Hepatocyte (in vitro differentiated cells): ENCODE measurements at regions not wholly inside any gene's neighbourhood (a gene's known extent, or its start where the extent isn't known, plus 50 kb on each side); places are given as distances from the start of the nearest gene placed in this dataset.
"Not testable (repeated sequence)": the region's sequence is repeated elsewhere in the genome, so short reads cannot be mapped to it uniquely, and the experiment has no call there.

Experiments
- DNase-seq: peaks from one replicate; pipeline ENCODE4 v3.0.0-alpha.2; 2016; ENCODE audit warnings: low spot score
- H2AFZ ChIP-seq: fragments of 200-600 bp; sonication (generic); 2 replicates; pipeline ENCODE4 v1.6.0; 2016; ENCODE audit warnings: antibody characterized with exemption, mild to moderate bottlenecking
- H3K27ac ChIP-seq: fragments of 200-600 bp; sonication (generic); 2 replicates; pipeline ENCODE4 v1.5.1; 2016; ENCODE audit warnings: mild to moderate bottlenecking
- H3K27me3 ChIP-seq: fragments of 200-600 bp; sonication (generic); 2 replicates; pipeline ENCODE4 v1.6.1; 2016
- H3K36me3 ChIP-seq: fragments of 200-600 bp; sonication (generic); replicated peaks from 2 replicates; pipeline ENCODE4 v1.5.1; 2016; ENCODE audit warnings: low read depth; ENCODE audit not compliant: insufficient read depth
- H3K4me1 ChIP-seq: fragments of 200-600 bp; sonication (generic); 2 replicates; pipeline ENCODE4 v1.5.1; 2016; ENCODE audit warnings: mild to moderate bottlenecking, moderate library complexity; ENCODE audit not compliant: insufficient read depth
- H3K4me2 ChIP-seq: fragments of 200-600 bp; sonication (generic); 2 replicates; pipeline ENCODE4 v1.6.0; 2016
- H3K4me3 ChIP-seq: fragments of 200-600 bp; sonication (generic); 2 replicates; pipeline ENCODE4 v1.5.1; 2016; ENCODE audit warnings: mild to moderate bottlenecking
- H3K79me2 ChIP-seq: fragments of 200-600 bp; sonication (generic); 2 replicates; pipeline ENCODE4 v1.6.0; 2017; ENCODE audit warnings: mild to moderate bottlenecking
- H3K9me2 ChIP-seq: fragments of 200-600 bp; sonication (generic); replicated peaks from 2 replicates; pipeline ENCODE4 v1.6.0; 2017; ENCODE audit warnings: mild to moderate bottlenecking; ENCODE audit not compliant: insufficient read depth
- H3K9me3 ChIP-seq: fragments of 200-600 bp; sonication (generic); 2 replicates; pipeline ENCODE4 v1.5.1; 2016; ENCODE audit warnings: low read depth, mild to moderate bottlenecking
- H4K20me1 ChIP-seq: fragments of 200-600 bp; sonication (generic); 2 replicates; pipeline ENCODE4 v1.6.0; 2016; ENCODE audit warnings: mild to moderate bottlenecking; ENCODE audit not compliant: insufficient read depth, poor library complexity, severe bottlenecking
- CTCF ChIP-seq: fragments of 200-600 bp; sonication (generic); IDR thresholded peaks from 2 replicates; pipeline ENCODE4 v1.5.1; 2016; ENCODE audit warnings: antibody characterized with exemption, mild to moderate bottlenecking; ENCODE audit not compliant: poor library complexity
- EZH2 ChIP-seq: fragments of 200-600 bp; sonication (generic); IDR thresholded peaks from 2 replicates; pipeline ENCODE4 v1.6.1; 2016; ENCODE audit warnings: antibody characterized with exemption, mild to moderate bottlenecking, borderline replicate concordance
- EZH2phosphoT487 ChIP-seq: fragments of 200-600 bp; sonication (generic); IDR thresholded peaks from one replicate; pipeline ENCODE4 v1.6.1; 2018; ENCODE audit warnings: antibody characterized with exemption, mild to moderate bottlenecking, low read depth, moderate library complexity; ENCODE audit not compliant: unreplicated experiment, severe bottlenecking
- WGBS: methylation state at CpG from one replicate; pipeline ENCODE4 v1.1.6; 2016; ENCODE audit warnings: low lambda C conversion rate; ENCODE audit errors: missing lambda C conversion rate; 5-methylcytosine and 5-hydroxymethylcytosine counted together

DNA sequence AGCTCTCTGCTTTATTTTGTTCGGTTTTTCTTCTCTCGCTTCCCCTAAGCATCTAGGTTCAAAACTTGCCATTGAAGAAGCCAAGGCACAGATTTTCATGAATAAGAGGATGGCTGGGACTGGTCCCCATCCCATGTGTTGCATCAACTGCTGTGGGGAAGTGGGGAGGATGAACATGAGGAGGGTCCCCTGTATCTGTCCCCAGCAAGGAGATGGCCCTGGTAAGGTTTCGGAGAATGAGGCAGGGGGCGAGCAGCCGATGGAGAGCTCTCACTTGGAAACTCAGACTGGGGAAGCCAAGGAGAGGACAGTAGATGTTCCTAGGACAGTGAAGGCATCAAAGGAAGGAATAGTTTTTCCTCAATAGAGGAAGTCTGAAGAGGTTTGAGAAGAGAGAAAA, 142.0 kb upstream of the ATP2B2 start:
- no peaks in the 10 kb centered on the region for H3K9me2 ChIP-seq
- no peaks in the 10 kb centered on the region for H4K20me1 ChIP-seq
- H3K4me3 ChIP-seq = no peak overlapping the region
- 91% methylated on average over 5 of the region's 5 CpGs for WGBS
- no peak overlapping the region for H3K27ac ChIP-seq
- peaks cover 5% of the 10 kb centered on the region for H3K27me3 ChIP-seq
- TF ChIP-seq EZH2 (no peak), CTCF (no peak), EZH2phosphoT487 (no peak)
- no peaks in the 10 kb centered on the region for H3K36me3 ChIP-seq
- no peak overlapping the region for H2AFZ ChIP-seq
- no peak overlapping the region for H3K4me2 ChIP-seq
- no peak for DNase-seq
- H3K4me1 ChIP-seq = no peaks in the 10 kb centered on the region
- no peaks in the 10 kb centered on the region for H3K79me2 ChIP-seq
- no peaks in the 10 kb centered on the region for H3K9me3 ChIP-seq

GRCh38 chr3:10648181-10648580, 142.8 kb upstream of the ATP2B2 start:
- H3K27ac ChIP-seq = no peak overlapping the region
- H3K4me3 ChIP-seq = no peak overlapping the region
- H3K36me3 ChIP-seq = no peaks in the 10 kb centered on the region
- no peaks in the 10 kb centered on the region for H3K4me1 ChIP-seq
- 76% methylated on average over 4 of the region's 4 CpGs for WGBS
- TF ChIP-seq CTCF (no peak), EZH2phosphoT487 (no peak), EZH2 (no peak)
- no peak overlapping the region for H3K4me2 ChIP-seq
- H3K9me2 ChIP-seq = no peaks in the 10 kb centered on the region
- DNase-seq = no peak
- H3K9me3 ChIP-seq = no peaks in the 10 kb centered on the region
- peaks cover 5% of the 10 kb centered on the region for H3K27me3 ChIP-seq
- no peaks in the 10 kb centered on the region for H4K20me1 ChIP-seq
- H2AFZ ChIP-seq = no peak overlapping the region
- no peaks in the 10 kb centered on the region for H3K79me2 ChIP-seq

GRCh38 chr3:10649463-10649862, 144.1 kb upstream of the ATP2B2 start:
- H3K4me2 ChIP-seq, H3K4me3 ChIP-seq, H3K27ac ChIP-seq, H3K4me1 ChIP-seq, DNase-seq, H4K20me1 ChIP-seq, H3K79me2 ChIP-seq, H3K27me3 ChIP-seq, H3K9me3 ChIP-seq, H3K9me2 ChIP-seq, H3K36me3 ChIP-seq, H2AFZ ChIP-seq: not testable (repeated sequence)
- WGBS = 10% methylated on average over 1 of the region's 1 CpG

- Histone ChIP-seq H3K4me1 (no peaks in the 10 kb centered on the region), H3K4me3 (no peak overlapping the region), H3K9me2 (no peaks in the 10 kb centered on the region), H3K9me3 (no peaks in the 10 kb centered on the region), H3K27me3 (peaks cover 3% of the 10 kb centered on the region), H3K27ac (no peak overlapping the region), H3K79me2 (no peaks in the 10 kb centered on the region), H3K4me2 (no peak overlapping the region), H4K20me1 (no peaks in the 10 kb centered on the region), H3K36me3 (no peaks in the 10 kb centered on the region), H2AFZ (no peak overlapping the region)
- DNase-seq = no peak
- TF ChIP-seq EZH2 (no peak), EZH2phosphoT487 (no peak), CTCF (no peak)
Measured at GRCh38 chr3:10651506-10651905, 146.1 kb upstream of the ATP2B2 start.
